ENCODE measurements at regions not wholly inside any gene's neighbourhood (a gene's known extent, or its start where the extent isn't known, plus 50 kb on each side); places are given as distances from the start of the nearest gene placed in this dataset.

DNA sequence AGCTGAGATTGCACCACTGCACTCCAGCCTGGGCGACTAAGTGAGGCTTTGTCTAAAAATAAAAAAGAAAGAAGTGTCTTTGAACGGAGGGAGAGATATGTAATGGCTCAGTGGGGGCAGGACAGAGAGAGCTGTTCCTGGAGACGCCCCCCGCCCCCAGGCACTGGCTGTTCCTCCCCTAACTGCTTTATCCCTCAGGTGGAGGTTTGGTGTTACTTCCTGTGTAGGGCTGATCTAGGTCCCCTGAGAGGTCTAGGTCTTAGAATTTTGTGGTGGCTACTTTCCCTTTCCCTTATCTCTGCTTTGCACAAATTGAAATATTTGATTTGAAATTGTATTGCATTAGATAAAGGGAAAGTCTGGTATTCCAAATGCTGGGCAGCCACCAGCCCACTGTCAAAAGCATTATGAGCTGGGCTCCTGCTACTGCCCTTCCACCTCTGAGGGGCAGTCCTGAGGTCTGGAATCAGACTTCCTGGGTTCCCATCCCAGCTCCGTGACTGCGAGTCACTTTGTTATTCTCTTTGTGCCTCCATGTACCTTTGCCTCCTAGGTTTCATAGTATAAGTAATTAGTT is 134.8 kb upstream of the KIF26B start:
- Histone ChIP-seq H3K4me3 (no peak overlapping the region), H3K9me3 (no peaks in the 10 kb centered on the region), H3K4me1 (no peaks in the 10 kb centered on the region), H3K36me3 (peaks cover 0 to 4% (median 0%) of the 10 kb centered on the region in 3 donors), H3K27ac (no peak overlapping the region), H3K27me3 (no peaks in the 10 kb centered on the region)
- intact Hi-C loops (cut with DNase I; ENCODE audit: low total_unique reads), result no loop called here
- TF ChIP-seq, protein P1, sequence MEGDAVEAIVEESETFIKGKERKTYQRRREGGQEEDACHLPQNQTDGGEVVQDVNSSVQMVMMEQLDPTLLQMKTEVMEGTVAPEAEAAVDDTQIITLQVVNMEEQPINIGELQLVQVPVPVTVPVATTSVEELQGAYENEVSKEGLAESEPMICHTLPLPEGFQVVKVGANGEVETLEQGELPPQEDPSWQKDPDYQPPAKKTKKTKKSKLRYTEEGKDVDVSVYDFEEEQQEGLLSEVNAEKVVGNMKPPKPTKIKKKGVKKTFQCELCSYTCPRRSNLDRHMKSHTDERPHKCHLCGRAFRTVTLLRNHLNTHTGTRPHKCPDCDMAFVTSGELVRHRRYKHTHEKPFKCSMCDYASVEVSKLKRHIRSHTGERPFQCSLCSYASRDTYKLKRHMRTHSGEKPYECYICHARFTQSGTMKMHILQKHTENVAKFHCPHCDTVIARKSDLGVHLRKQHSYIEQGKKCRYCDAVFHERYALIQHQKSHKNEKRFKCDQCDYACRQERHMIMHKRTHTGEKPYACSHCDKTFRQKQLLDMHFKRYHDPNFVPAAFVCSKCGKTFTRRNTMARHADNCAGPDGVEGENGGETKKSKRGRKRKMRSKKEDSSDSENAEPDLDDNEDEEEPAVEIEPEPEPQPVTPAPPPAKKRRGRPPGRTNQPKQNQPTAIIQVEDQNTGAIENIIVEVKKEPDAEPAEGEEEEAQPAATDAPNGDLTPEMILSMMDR (IDR thresholded peaks at IDR 0.05), result no peak
- DNase-seq, result no peak

DNA sequence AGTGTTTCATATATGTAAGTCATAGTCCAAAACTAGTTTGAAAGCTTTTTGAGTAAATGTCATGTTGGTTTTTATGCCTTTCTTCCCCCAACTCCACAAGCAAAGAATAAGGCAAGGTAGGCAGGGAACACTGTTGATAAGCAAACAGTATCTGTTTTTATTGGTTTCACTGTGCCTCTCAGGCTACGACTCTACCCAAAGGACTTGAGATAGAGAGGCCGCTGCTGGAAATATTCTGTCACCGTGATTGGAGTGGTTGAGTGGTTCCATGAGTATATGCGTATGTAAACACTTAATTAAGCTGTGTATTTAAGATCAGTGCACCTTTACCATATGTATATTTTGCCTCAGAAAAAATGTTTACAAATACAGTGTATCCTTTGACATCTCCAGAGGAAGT is 138.1 kb upstream of the KIF26B start:
- intact Hi-C loops (cut with DNase I; ENCODE audit: low total_unique reads), result no loop called here
- no peak for DNase-seq
- Histone ChIP-seq H3K4me1 (no peaks in the 10 kb centered on the region), H3K27me3 (no peaks in the 10 kb centered on the region), H3K36me3 (no peaks in the 10 kb centered on the region), H3K9me3 (no peaks in the 10 kb centered on the region), H3K4me3 (no peak overlapping the region), H3K27ac (no peak overlapping the region)
- TF ChIP-seq, protein P1 (IDR thresholded peaks at IDR 0.05), result no peak

DNA sequence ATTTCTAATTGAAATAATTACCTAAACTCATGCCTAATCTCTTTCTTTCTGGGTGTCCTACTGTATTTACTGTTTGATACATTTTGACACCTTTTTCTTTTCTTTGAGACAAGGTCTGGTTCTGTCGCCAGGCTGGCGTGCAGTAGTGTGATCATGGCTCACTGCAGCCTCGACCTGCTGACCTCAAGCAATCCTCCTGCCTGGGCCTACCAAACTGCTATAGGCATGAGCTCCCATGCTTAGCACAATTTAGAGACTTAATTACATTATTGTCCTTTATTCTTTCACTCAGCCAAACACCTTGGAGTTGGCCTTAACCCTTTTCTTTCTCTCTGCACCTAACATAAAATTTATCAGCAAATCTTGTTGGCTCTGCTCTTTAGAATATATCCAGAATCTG is 139.8 kb upstream of the KIF26B start:
- Histone ChIP-seq H3K36me3 (peaks cover 0 to 5% (median 0%) of the 10 kb centered on the region in 3 donors), H3K4me3 (no peak overlapping the region), H3K9me3 (no peaks in the 10 kb centered on the region), H3K27ac (no peak overlapping the region), H3K27me3 (no peaks in the 10 kb centered on the region), H3K4me1 (no peaks in the 10 kb centered on the region)
- intact Hi-C loops (cut with DNase I; ENCODE audit: low total_unique reads), result no loop called here
- no peak for DNase-seq
- TF ChIP-seq, protein P1 (IDR thresholded peaks at IDR 0.05), result no peak

DNA sequence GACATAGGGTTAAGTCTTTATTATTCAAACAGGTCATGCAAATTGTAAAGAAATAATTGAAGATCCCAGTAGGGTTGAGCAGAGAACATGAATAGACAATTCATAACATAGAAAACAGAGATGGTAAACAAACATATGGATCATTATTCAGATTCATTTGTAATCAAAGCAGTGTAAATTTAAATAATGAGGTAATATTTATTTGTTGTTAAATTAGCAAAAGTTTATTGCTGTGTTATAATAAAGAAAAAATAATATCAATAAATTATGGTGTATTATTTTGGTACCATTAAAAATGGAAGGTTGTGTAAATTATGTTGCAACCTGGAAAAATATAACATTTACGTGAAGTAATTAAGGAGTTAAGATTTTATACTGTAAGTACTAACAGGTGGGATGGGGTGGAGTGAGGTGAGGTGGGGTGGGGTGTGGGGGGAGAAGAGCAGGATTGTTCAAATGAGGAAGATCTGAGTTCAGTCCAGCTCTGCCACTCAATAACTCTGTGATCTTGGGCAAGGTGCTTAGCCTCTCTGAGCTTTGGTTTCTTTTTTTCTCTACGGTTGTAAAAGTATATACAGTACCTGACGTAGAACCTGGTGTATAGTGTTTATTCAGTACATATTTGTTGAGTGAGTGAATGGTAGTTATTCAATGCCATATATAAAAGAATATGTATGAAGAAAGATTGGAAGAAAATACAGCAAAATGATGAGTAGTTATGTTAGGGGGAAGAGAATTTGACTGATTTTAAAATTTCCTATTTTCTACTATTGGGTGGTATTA is 140.3 kb upstream of the KIF26B start:
- intact Hi-C loops (cut with DNase I; ENCODE audit: low total_unique reads), result no loop called here
- TF ChIP-seq, protein P1 (IDR thresholded peaks at IDR 0.05), result no peak
- Histone ChIP-seq H3K4me3 (no peak overlapping the region), H3K4me1 (no peaks in the 10 kb centered on the region), H3K9me3 (no peaks in the 10 kb centered on the region), H3K36me3 (peaks cover 0 to 6% (median 0%) of the 10 kb centered on the region in 3 donors), H3K27me3 (no peaks in the 10 kb centered on the region), H3K27ac (no peak overlapping the region)
- DNase-seq, result no peak

DNA sequence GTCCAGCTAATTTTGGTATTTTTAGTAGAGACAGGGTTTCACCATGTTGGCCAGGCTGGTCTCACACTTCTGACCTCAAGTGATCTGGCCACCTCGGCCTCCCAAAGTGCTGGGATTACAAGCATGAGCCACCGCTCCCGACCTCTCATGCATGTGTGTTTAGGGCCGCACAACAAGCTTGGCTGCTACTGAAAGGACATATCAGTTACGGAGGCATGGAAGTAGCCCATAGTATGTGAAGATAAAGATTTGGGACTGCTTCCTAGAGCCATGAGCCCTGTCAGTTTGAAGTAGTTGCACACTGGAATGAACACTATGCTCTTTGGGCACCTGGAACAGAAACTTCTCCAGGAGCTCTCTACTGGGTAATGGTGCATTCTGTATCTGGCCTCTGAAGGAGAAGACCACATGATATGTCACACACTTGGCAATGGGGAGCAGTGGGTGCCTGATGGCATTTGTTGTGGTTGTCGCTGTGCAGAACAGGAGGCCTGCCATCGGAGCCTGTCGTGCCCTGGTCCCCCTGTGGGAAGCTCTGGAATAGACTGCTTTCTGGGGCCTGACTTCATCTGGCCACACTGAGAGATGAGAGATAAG is 144.7 kb upstream of the KIF26B start:
- Histone ChIP-seq H3K9me3 (no peaks in the 10 kb centered on the region), H3K4me1 (no peaks in the 10 kb centered on the region), H3K27ac (no peak overlapping the region), H3K4me3 (no peak overlapping the region), H3K36me3 (peaks cover 0 to 6% (median 0%) of the 10 kb centered on the region in 3 donors), H3K27me3 (no peaks in the 10 kb centered on the region)
- intact Hi-C loops (cut with DNase I; ENCODE audit: low total_unique reads), result no loop called here
- TF ChIP-seq, protein P1 (IDR thresholded peaks at IDR 0.05), result no peak
- no peak for DNase-seq

Data from tibial artery (tissue), 4 donors.